ENCODE measurements at regions not wholly inside any gene's neighbourhood (a gene's known extent, or its start where the extent isn't known, plus 50 kb on each side); places are given as distances from the start of the nearest gene placed in this dataset.

DNA sequence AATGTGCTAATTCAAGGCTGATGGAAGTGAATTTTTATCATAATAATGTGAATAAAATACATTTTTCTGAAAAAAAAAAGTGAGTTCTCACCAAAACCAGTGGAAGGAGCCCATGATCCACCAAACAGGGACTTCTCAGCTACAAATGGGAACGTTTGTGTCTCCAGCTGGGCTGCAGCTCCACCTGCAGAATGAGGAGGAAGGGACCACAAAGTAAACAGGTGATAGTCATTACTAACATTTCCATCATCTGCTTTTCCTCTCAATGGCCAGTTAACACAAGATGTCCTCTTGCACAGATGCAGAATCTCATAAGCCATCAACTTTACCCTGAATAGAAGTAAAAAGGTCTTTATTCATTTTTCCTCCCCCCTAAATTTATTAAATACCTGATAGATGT, 246.2 kb downstream of the MRPL39 start:
- no peak for DNase-seq (ENCODE audit: low spot score)
- TF ChIP-seq, protein P1, sequence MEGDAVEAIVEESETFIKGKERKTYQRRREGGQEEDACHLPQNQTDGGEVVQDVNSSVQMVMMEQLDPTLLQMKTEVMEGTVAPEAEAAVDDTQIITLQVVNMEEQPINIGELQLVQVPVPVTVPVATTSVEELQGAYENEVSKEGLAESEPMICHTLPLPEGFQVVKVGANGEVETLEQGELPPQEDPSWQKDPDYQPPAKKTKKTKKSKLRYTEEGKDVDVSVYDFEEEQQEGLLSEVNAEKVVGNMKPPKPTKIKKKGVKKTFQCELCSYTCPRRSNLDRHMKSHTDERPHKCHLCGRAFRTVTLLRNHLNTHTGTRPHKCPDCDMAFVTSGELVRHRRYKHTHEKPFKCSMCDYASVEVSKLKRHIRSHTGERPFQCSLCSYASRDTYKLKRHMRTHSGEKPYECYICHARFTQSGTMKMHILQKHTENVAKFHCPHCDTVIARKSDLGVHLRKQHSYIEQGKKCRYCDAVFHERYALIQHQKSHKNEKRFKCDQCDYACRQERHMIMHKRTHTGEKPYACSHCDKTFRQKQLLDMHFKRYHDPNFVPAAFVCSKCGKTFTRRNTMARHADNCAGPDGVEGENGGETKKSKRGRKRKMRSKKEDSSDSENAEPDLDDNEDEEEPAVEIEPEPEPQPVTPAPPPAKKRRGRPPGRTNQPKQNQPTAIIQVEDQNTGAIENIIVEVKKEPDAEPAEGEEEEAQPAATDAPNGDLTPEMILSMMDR (conservative IDR thresholded peaks at IDR 0.05; ENCODE audit: low read depth): no peak
- no peak overlapping the region for H3K27ac ChIP-seq
- ChIA-PET POLR2A (ENCODE audit: low non-redundant PET) (no interaction called here), CTCF (no interaction called here)

- no peak overlapping the region for H3K27ac ChIP-seq
- POLR2A ChIA-PET (ENCODE audit: low non-redundant PET): no interaction called here
- CTCF ChIA-PET: no interaction called here
- TF ChIP-seq, protein P1 (conservative IDR thresholded peaks at IDR 0.05; ENCODE audit: low read depth): no peak
- no peak for DNase-seq (ENCODE audit: low spot score)
Observed at GRCh38 chr21:25360593-25360992, 246.7 kb downstream of the MRPL39 start.

DNA sequence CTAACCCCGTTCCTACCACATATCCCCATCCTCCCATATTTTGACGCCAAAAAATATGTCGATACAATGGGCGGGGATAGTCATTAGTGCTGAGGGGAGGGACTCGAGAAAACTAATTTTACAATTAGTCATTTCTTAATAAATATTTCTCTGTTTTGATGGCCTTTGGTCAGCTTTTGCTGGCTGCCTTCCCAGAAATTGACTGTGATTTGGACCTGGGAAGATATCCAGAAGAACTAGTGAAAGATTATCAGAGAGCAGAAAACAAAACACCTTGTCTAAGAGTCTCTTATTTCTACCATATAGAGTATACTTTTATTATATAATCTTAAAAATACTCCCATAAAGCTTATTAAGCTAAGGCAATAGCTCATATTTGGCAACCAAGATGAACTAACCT, 247.6 kb downstream of the MRPL39 start:
- TF ChIP-seq, protein P1 (conservative IDR thresholded peaks at IDR 0.05; ENCODE audit: low read depth): no peak
- CTCF ChIA-PET: no interaction called here
- no peak overlapping the region for H3K27ac ChIP-seq
- POLR2A ChIA-PET (ENCODE audit: low non-redundant PET): no interaction called here
- no peak for DNase-seq (ENCODE audit: low spot score)

DNA sequence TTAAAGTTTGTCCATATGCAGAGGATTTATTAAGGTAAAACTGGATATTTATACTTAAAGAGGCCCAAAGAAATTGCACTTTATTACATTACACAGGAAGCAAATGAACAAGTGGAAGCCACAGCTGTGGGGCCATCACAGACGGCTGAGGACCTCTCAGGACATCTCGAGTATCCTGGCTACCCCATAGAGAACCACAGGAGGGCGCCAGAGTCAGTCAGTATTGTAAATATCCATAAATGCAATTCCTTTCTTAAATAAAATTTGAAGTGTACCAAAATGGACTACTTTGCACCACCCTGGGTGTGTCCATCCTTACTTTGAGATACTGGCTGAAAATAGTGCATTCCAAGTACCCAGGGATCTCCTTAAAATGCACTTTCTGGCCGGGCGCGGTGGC, 257.2 kb downstream of the MRPL39 start:
- ChIA-PET CTCF (interaction anchor here (0.5 kb wide), 2 partner anchors 10 to 40 kb away, joined by 4 read pairs; no protein-coding TSS in a partner anchor), POLR2A (ENCODE audit: low non-redundant PET) (no interaction called here)
- no peak for DNase-seq (ENCODE audit: low spot score)
- TF ChIP-seq, protein P1 (conservative IDR thresholded peaks at IDR 0.05; ENCODE audit: low read depth): peak; percentile 27
- H3K27ac ChIP-seq: no peak overlapping the region

GRCh38 chr21:25343774-25344545, 263.3 kb downstream of the MRPL39 start:
- POLR2A ChIA-PET (ENCODE audit: low non-redundant PET): no interaction called here
- no peak for DNase-seq (ENCODE audit: low spot score)
- CTCF ChIA-PET: no interaction called here
- TF ChIP-seq, protein P1 (conservative IDR thresholded peaks at IDR 0.05; ENCODE audit: low read depth): no peak
- H3K27ac ChIP-seq: no peak overlapping the region

- no peak overlapping the region for H3K27ac ChIP-seq
- TF ChIP-seq, protein P1 (conservative IDR thresholded peaks at IDR 0.05; ENCODE audit: low read depth): no peak
- no peak for DNase-seq (ENCODE audit: low spot score)
- CTCF ChIA-PET: no interaction called here
- POLR2A ChIA-PET (ENCODE audit: low non-redundant PET): no interaction called here
Observed at GRCh38 chr21:25342816-25343215, 264.5 kb downstream of the MRPL39 start.

Data from RWPE1 (cell line).